ENCODE measurements at regions not wholly inside any gene's neighbourhood (a gene's known extent, or its start where the extent isn't known, plus 50 kb on each side); places are given as distances from the start of the nearest gene placed in this dataset.
"Not testable (repeated sequence)": the region's sequence is repeated elsewhere in the genome, so short reads cannot be mapped to it uniquely, and the experiment has no call there.

- DNase-seq (ENCODE audit: low read depth, low spot score): no peak
Observed at GRCh38 chr15:24835301-24835700, 119.5 kb upstream of the SNRPN start.

- no peak for DNase-seq (ENCODE audit: low read depth, low spot score)
Observed at GRCh38 chr15:24848050-24848449, 106.7 kb upstream of the SNRPN start.

GRCh38 chr15:24856397-24857390, 98.1 kb upstream of the SNRPN start:
- DNase-seq (ENCODE audit: low read depth, low spot score): no peak

- no peak for DNase-seq (ENCODE audit: low read depth, low spot score)
Observed at GRCh38 chr15:24857763-24858162, 97.0 kb upstream of the SNRPN start.

GRCh38 chr15:24858183-24858582, 96.6 kb upstream of the SNRPN start:
- DNase-seq (ENCODE audit: low read depth, low spot score): not testable (repeated sequence)

GRCh38 chr15:24858737-24859601, 95.8 kb upstream of the SNRPN start:
- no peak for DNase-seq (ENCODE audit: low read depth, low spot score)

GRCh38 chr15:24861014-24861690, 93.6 kb upstream of the SNRPN start:
- no peak for DNase-seq (ENCODE audit: low read depth, low spot score)

- no peak for DNase-seq (ENCODE audit: low read depth, low spot score)
Observed at GRCh38 chr15:24862726-24863521, 91.9 kb upstream of the SNRPN start.

- no peak for DNase-seq (ENCODE audit: low read depth, low spot score)
Observed at GRCh38 chr15:24865303-24865702, 89.5 kb upstream of the SNRPN start.

GRCh38 chr15:24877174-24877573, 77.6 kb upstream of the SNRPN start:
- DNase-seq (ENCODE audit: low read depth, low spot score): no peak

GRCh38 chr15:24878153-24878552, 76.6 kb upstream of the SNRPN start:
- DNase-seq (ENCODE audit: low read depth, low spot score): no peak

- no peak for DNase-seq (ENCODE audit: low read depth, low spot score)
Observed at GRCh38 chr15:24879492-24879891, 75.3 kb upstream of the SNRPN start.

GRCh38 chr15:24880663-24881062, 74.1 kb upstream of the SNRPN start:
- DNase-seq (ENCODE audit: low read depth, low spot score): no peak

- no peak for DNase-seq (ENCODE audit: low read depth, low spot score)
Observed at GRCh38 chr15:24886538-24886937, 68.2 kb upstream of the SNRPN start.

- DNase-seq (ENCODE audit: low read depth, low spot score): no peak
Observed at GRCh38 chr15:24898715-24899272, 56.0 kb upstream of the SNRPN start.

GRCh38 chr15:24899367-24899766, 55.4 kb upstream of the SNRPN start:
- DNase-seq (ENCODE audit: low read depth, low spot score): no peak

- DNase-seq (ENCODE audit: low read depth, low spot score): no peak
Observed at GRCh38 chr15:24899795-24900194, 55.0 kb upstream of the SNRPN start.

GRCh38 chr15:24901409-24901808, 53.4 kb upstream of the SNRPN start:
- DNase-seq (ENCODE audit: low read depth, low spot score): no peak
